GM12878 (cell line): ENCODE measurements at regions not wholly inside any gene's neighbourhood (a gene's known extent, or its start where the extent isn't known, plus 50 kb on each side); places are given as distances from the start of the nearest gene placed in this dataset.

ENCODE experiments used
- CTCF ChIP-seq, 3 experiments: IDR thresholded peaks in 2 of 3; conservative IDR thresholded peaks in 1 of 3; 2 replicates each; pipeline ENCODE4 v1.5.1; 2011; ENCODE audit warnings: low read depth in 3 of 3, low read length in 3 of 3, mild to moderate bottlenecking in 3 of 3, control low read depth in 2 of 3, moderate library complexity in 2 of 3, inconsistent platforms in 1 of 3, mixed read lengths in 1 of 3; ENCODE audit not compliant: control insufficient read depth in 2 of 3, insufficient read depth in 1 of 3; ENCODE audit errors: extremely low read depth in 1 of 3
- POLR2A ChIP-seq: IDR thresholded peaks from 2 replicates; pipeline ENCODE4 v1.6.1; 2011; ENCODE audit warnings: low read depth, mild to moderate bottlenecking, low read length
- SRF ChIP-seq, 2 experiments: IDR thresholded peaks; 2 replicates each; pipeline ENCODE4 v1.6.1; 2011; ENCODE audit warnings: low read depth in 2 of 2, low read length in 2 of 2, mild to moderate bottlenecking in 1 of 2, moderate library complexity in 1 of 2
- YY1 ChIP-seq: IDR thresholded peaks from 2 replicates; pipeline ENCODE4 v1.6.1; 2011; ENCODE audit warnings: low read depth, mild to moderate bottlenecking, low read length

- TF ChIP-seq CTCF (IDR thresholded peaks at IDR 0.05 in 2 of 3, conservative IDR thresholded peaks at IDR 0.05 in 1 of 3; ENCODE audit: control insufficient read depth in 2 of 3, extremely low read depth in 1 of 3, insufficient read depth in 1 of 3, low read depth in 3 of 3, low read length in 3 of 3) (no peak), YY1 (no peak), SRF (IDR thresholded peaks at IDR 0.05; ENCODE audit: low read depth in 2 of 2, low read length in 2 of 2) (no peak), POLR2A (no peak)
These were observed 116.6 kb upstream of the SOX5 start for GRCh38 chr12:24066097-24066496.
